Activated naive CD4-positive, alpha-beta T cell treated with anti-CD3 and anti-CD28 coated beads, Interleukin-2, amount 10 ng/mL, durations not matched to agents 7 days and 5 days (primary cell): ENCODE measurements at regions not wholly inside any gene's neighbourhood (a gene's known extent, or its start where the extent isn't known, plus 50 kb on each side); places are given as distances from the start of the nearest gene placed in this dataset.

Experiments used
- CTCF ChIA-PET: fragments of 350-600 bp; sonication (Branson Sonifier 250); formaldehyde crosslinking; loops from one replicate; lab custom pipeline; 2021; ENCODE audit warnings: antibody characterized with exemption; lab: Charles Lee
- DNase-seq: peaks from one replicate; pipeline ENCODE4 v3.0.0-alpha.2; 2020
- H3K27ac Mint-ChIP-seq: one replicate; pipeline ENCODE4 v1.8.0; 2021; ENCODE audit warnings: mild to moderate bottlenecking, moderate library complexity, mixed read lengths
- H3K27me3 Mint-ChIP-seq: one replicate; pipeline ENCODE4 v1.8.0; 2021; ENCODE audit warnings: mild to moderate bottlenecking, mixed read lengths
- H3K36me3 Mint-ChIP-seq: one replicate; pipeline ENCODE4 v1.8.0; 2021; ENCODE audit warnings: mixed read lengths
- H3K4me1 Mint-ChIP-seq: one replicate; pipeline ENCODE4 v1.8.0; 2021; ENCODE audit warnings: mixed read lengths
- H3K4me3 Mint-ChIP-seq: one replicate; pipeline ENCODE4 v1.8.0; 2021; ENCODE audit warnings: mild to moderate bottlenecking, moderate library complexity, mixed read lengths
- H3K9me3 Mint-ChIP-seq: one replicate; pipeline ENCODE4 v1.8.0; 2021; ENCODE audit warnings: mixed read lengths

- no peaks in the 10 kb centered on the region for H3K27me3 Mint-ChIP-seq
- no peak overlapping the region for H3K4me3 Mint-ChIP-seq
- CTCF ChIA-PET: no interaction called here
- H3K4me1 Mint-ChIP-seq: no peaks in the 10 kb centered on the region
- no peaks in the 10 kb centered on the region for H3K36me3 Mint-ChIP-seq
- H3K27ac Mint-ChIP-seq: no peak overlapping the region
- no peak for DNase-seq
- H3K9me3 Mint-ChIP-seq: no peaks in the 10 kb centered on the region
Observed at GRCh38 chr22:49628391-49629260, 199.0 kb downstream of the BRD1 start.

GRCh38 chr22:49627217-49628181 lies 200.2 kb downstream of the BRD1 start:
- no peak overlapping the region for H3K27ac Mint-ChIP-seq

GRCh38 chr22:49626361-49627216 lies 201.1 kb downstream of the BRD1 start:
- no peaks in the 10 kb centered on the region for H3K27me3 Mint-ChIP-seq
- DNase-seq: no peak
- H3K4me3 Mint-ChIP-seq: no peak overlapping the region
- CTCF ChIA-PET: no interaction called here
- H3K9me3 Mint-ChIP-seq: no peaks in the 10 kb centered on the region
- H3K36me3 Mint-ChIP-seq: no peaks in the 10 kb centered on the region
- H3K4me1 Mint-ChIP-seq: no peaks in the 10 kb centered on the region
- H3K27ac Mint-ChIP-seq: no peak overlapping the region

More at GRCh38 chr22:49627217-49628181, 200.2 kb downstream of the BRD1 start:
- no peaks in the 10 kb centered on the region for H3K4me1 Mint-ChIP-seq
- no peak for DNase-seq
- H3K36me3 Mint-ChIP-seq: no peaks in the 10 kb centered on the region
- no peak overlapping the region for H3K4me3 Mint-ChIP-seq
- no peaks in the 10 kb centered on the region for H3K9me3 Mint-ChIP-seq
- H3K27me3 Mint-ChIP-seq: no peaks in the 10 kb centered on the region
- CTCF ChIA-PET: no interaction called here

- CTCF ChIA-PET: no interaction called here
- no peaks in the 10 kb centered on the region for H3K27me3 Mint-ChIP-seq
- H3K4me3 Mint-ChIP-seq: no peak overlapping the region
- no peak overlapping the region for H3K27ac Mint-ChIP-seq
- H3K4me1 Mint-ChIP-seq: no peaks in the 10 kb centered on the region
- no peaks in the 10 kb centered on the region for H3K9me3 Mint-ChIP-seq
- no peak for DNase-seq
- no peaks in the 10 kb centered on the region for H3K36me3 Mint-ChIP-seq
Observed at GRCh38 chr22:49624421-49625177, 203.1 kb downstream of the BRD1 start.

- Mint-ChIP-seq H3K4me1 (no peaks in the 10 kb centered on the region), H3K27me3 (no peaks in the 10 kb centered on the region), H3K27ac (no peak overlapping the region), H3K9me3 (no peaks in the 10 kb centered on the region), H3K36me3 (no peaks in the 10 kb centered on the region), H3K4me3 (no peak overlapping the region)
- no peak for DNase-seq
- CTCF ChIA-PET: no interaction called here
Observed at GRCh38 chr22:49623715-49624114, 204.0 kb downstream of the BRD1 start.

- H3K36me3 Mint-ChIP-seq: no peaks in the 10 kb centered on the region
- H3K4me3 Mint-ChIP-seq: no peak overlapping the region
- no peaks in the 10 kb centered on the region for H3K9me3 Mint-ChIP-seq
- CTCF ChIA-PET: no interaction called here
- H3K4me1 Mint-ChIP-seq: no peaks in the 10 kb centered on the region
- H3K27ac Mint-ChIP-seq: no peak overlapping the region
- no peaks in the 10 kb centered on the region for H3K27me3 Mint-ChIP-seq
- no peak for DNase-seq
Observed at GRCh38 chr22:49623176-49623575, 204.5 kb downstream of the BRD1 start.

GRCh38 chr22:49622241-49623105 lies 205.2 kb downstream of the BRD1 start:
- no peaks in the 10 kb centered on the region for H3K4me1 Mint-ChIP-seq
- CTCF ChIA-PET: no interaction called here
- no peaks in the 10 kb centered on the region for H3K9me3 Mint-ChIP-seq
- no peak overlapping the region for H3K27ac Mint-ChIP-seq
- no peak for DNase-seq
- H3K4me3 Mint-ChIP-seq: no peak overlapping the region
- H3K27me3 Mint-ChIP-seq: no peaks in the 10 kb centered on the region
- H3K36me3 Mint-ChIP-seq: no peaks in the 10 kb centered on the region

GRCh38 chr22:49621601-49622210 lies 206.0 kb downstream of the BRD1 start:
- H3K4me1 Mint-ChIP-seq: no peaks in the 10 kb centered on the region
- no peaks in the 10 kb centered on the region for H3K27me3 Mint-ChIP-seq
- H3K4me3 Mint-ChIP-seq: no peak overlapping the region
- no peaks in the 10 kb centered on the region for H3K36me3 Mint-ChIP-seq
- CTCF ChIA-PET: no interaction called here
- H3K27ac Mint-ChIP-seq: no peak overlapping the region
- no peaks in the 10 kb centered on the region for H3K9me3 Mint-ChIP-seq
- no peak for DNase-seq

- H3K4me1 Mint-ChIP-seq: no peaks in the 10 kb centered on the region
- no peaks in the 10 kb centered on the region for H3K27me3 Mint-ChIP-seq
- no peak overlapping the region for H3K4me3 Mint-ChIP-seq
- no peak overlapping the region for H3K27ac Mint-ChIP-seq
- CTCF ChIA-PET: no interaction called here
- no peak for DNase-seq
- peaks cover 2% of the 10 kb centered on the region for H3K36me3 Mint-ChIP-seq
- no peaks in the 10 kb centered on the region for H3K9me3 Mint-ChIP-seq
Observed at GRCh38 chr22:49620666-49621065, 207.0 kb downstream of the BRD1 start.

- CTCF ChIA-PET: no interaction called here
- no peaks in the 10 kb centered on the region for H3K4me1 Mint-ChIP-seq
- H3K27me3 Mint-ChIP-seq: no peaks in the 10 kb centered on the region
- H3K9me3 Mint-ChIP-seq: no peaks in the 10 kb centered on the region
- H3K36me3 Mint-ChIP-seq: peaks cover 2% of the 10 kb centered on the region
- DNase-seq: no peak
- H3K27ac Mint-ChIP-seq: no peak overlapping the region
- no peak overlapping the region for H3K4me3 Mint-ChIP-seq
Observed at GRCh38 chr22:49620003-49620556, 207.6 kb downstream of the BRD1 start.

GRCh38 chr22:49619301-49619700 lies 208.4 kb downstream of the BRD1 start:
- Mint-ChIP-seq H3K36me3 (peaks cover 2% of the 10 kb centered on the region), H3K27me3 (no peaks in the 10 kb centered on the region), H3K9me3 (no peaks in the 10 kb centered on the region), H3K4me3 (no peak overlapping the region), H3K4me1 (no peaks in the 10 kb centered on the region), H3K27ac (no peak overlapping the region)
- CTCF ChIA-PET: no interaction called here
- no peak for DNase-seq

GRCh38 chr22:49618677-49618953 lies 209.1 kb downstream of the BRD1 start:
- Mint-ChIP-seq H3K9me3 (peaks cover under 1% of the 10 kb centered on the region), H3K27ac (no peak overlapping the region), H3K27me3 (no peaks in the 10 kb centered on the region), H3K4me3 (no peak overlapping the region), H3K4me1 (no peaks in the 10 kb centered on the region), H3K36me3 (peaks cover 2% of the 10 kb centered on the region)
- DNase-seq: no peak
- CTCF ChIA-PET: no interaction called here
